ENCODE measurements at regions not wholly inside any gene's neighbourhood (a gene's known extent, or its start where the extent isn't known, plus 50 kb on each side); places are given as distances from the start of the nearest gene placed in this dataset.
"Not testable (repeated sequence)": the region's sequence is repeated elsewhere in the genome, so short reads cannot be mapped to it uniquely, and the experiment has no call there.

- not testable (repeated sequence) for H3K4me3 ChIP-seq (ENCODE audit: low read depth, low read length); H3K27ac ChIP-seq (ENCODE audit: insufficient read depth, low read length, poor library complexity, severe bottlenecking); H3K27me3 ChIP-seq (ENCODE audit: control insufficient read depth, insufficient read depth, low read length); ATAC-seq (ENCODE audit: low read depth in 2 of 2); H3K27me3 Mint-ChIP-seq; H3K36me3 Mint-ChIP-seq; H3K4me3 Mint-ChIP-seq; H3K4me1 ChIP-seq (ENCODE audit: control insufficient read depth, insufficient read depth, low read length, poor library complexity, severe bottlenecking); H3K4me1 Mint-ChIP-seq; H3K36me3 ChIP-seq (ENCODE audit: control insufficient read depth, insufficient read depth, low read length); DNase-seq; H3K27ac Mint-ChIP-seq
- peaks cover 8 to 13% of the 10 kb centered on the region in 2 experiments for H3K9me3 ChIP-seq (ENCODE audit: control insufficient read depth in 2 of 2, low read length in 2 of 2)
- peaks cover 3 to 26% (median 10%) of the 10 kb centered on the region in 7 donors for H3K9me3 Mint-ChIP-seq
These were observed 263.2 kb upstream of the SEMA3C start for GRCh38 chr7:81182056-81182455.

GRCh38 chr7:81181066-81181465 is 262.2 kb upstream of the SEMA3C start:
- DNase-seq (no peak), ATAC-seq (ENCODE audit: low read depth in 2 of 2) (no peak)
- Histone ChIP-seq H3K36me3 (ENCODE audit: control insufficient read depth, insufficient read depth, low read length) (no peaks in the 10 kb centered on the region), H3K27me3 (ENCODE audit: control insufficient read depth, insufficient read depth, low read length) (no peaks in the 10 kb centered on the region), H3K9me3 (ENCODE audit: control insufficient read depth in 2 of 2, low read length in 2 of 2) (peaks cover 8 to 13% of the 10 kb centered on the region in 2 experiments), H3K4me3 (ENCODE audit: low read depth, low read length) (no peak overlapping the region), H3K27ac (ENCODE audit: insufficient read depth, low read length, poor library complexity, severe bottlenecking) (no peak overlapping the region), H3K4me1 (ENCODE audit: control insufficient read depth, insufficient read depth, low read length, poor library complexity, severe bottlenecking) (no peaks in the 10 kb centered on the region)
- Mint-ChIP-seq H3K27me3 (no peaks in the 10 kb centered on the region), H3K4me1 (no peaks in the 10 kb centered on the region), H3K36me3 (no peaks in the 10 kb centered on the region), H3K27ac (no peak overlapping the region), H3K4me3 (no peak overlapping the region), H3K9me3 (peaks cover 3 to 26% (median 10%) of the 10 kb centered on the region in 7 donors)

GRCh38 chr7:81180573-81180972 is 261.7 kb upstream of the SEMA3C start:
- Histone ChIP-seq H3K36me3 (ENCODE audit: control insufficient read depth, insufficient read depth, low read length) (no peaks in the 10 kb centered on the region), H3K27ac (ENCODE audit: insufficient read depth, low read length, poor library complexity, severe bottlenecking) (no peak overlapping the region), H3K4me1 (ENCODE audit: control insufficient read depth, insufficient read depth, low read length, poor library complexity, severe bottlenecking) (no peaks in the 10 kb centered on the region), H3K27me3 (ENCODE audit: control insufficient read depth, insufficient read depth, low read length) (no peaks in the 10 kb centered on the region), H3K4me3 (ENCODE audit: low read depth, low read length) (no peak overlapping the region), H3K9me3 (ENCODE audit: control insufficient read depth in 2 of 2, low read length in 2 of 2) (peaks cover 8 to 13% of the 10 kb centered on the region in 2 experiments)
- Mint-ChIP-seq H3K27me3 (no peaks in the 10 kb centered on the region), H3K36me3 (no peaks in the 10 kb centered on the region), H3K9me3 (peaks cover 3 to 26% (median 8%) of the 10 kb centered on the region in 7 donors), H3K4me1 (no peaks in the 10 kb centered on the region), H3K4me3 (no peak overlapping the region), H3K27ac (no peak overlapping the region)
- ATAC-seq (ENCODE audit: low read depth in 2 of 2) (no peak), DNase-seq (no peak)

- Mint-ChIP-seq H3K4me1 (no peaks in the 10 kb centered on the region), H3K36me3 (no peaks in the 10 kb centered on the region), H3K4me3 (no peak overlapping the region), H3K27ac (no peak overlapping the region), H3K9me3 (peaks cover 3 to 26% (median 5%) of the 10 kb centered on the region in 7 donors), H3K27me3 (no peaks in the 10 kb centered on the region)
- no peak for ATAC-seq (ENCODE audit: low read depth in 2 of 2)
- H3K4me1 ChIP-seq (ENCODE audit: control insufficient read depth, insufficient read depth, low read length, poor library complexity, severe bottlenecking), result no peaks in the 10 kb centered on the region
- no peak overlapping the region for H3K27ac ChIP-seq (ENCODE audit: insufficient read depth, low read length, poor library complexity, severe bottlenecking)
- peaks cover 7 to 11% of the 10 kb centered on the region in 2 experiments for H3K9me3 ChIP-seq (ENCODE audit: control insufficient read depth in 2 of 2, low read length in 2 of 2)
- no peaks in the 10 kb centered on the region for H3K36me3 ChIP-seq (ENCODE audit: control insufficient read depth, insufficient read depth, low read length)
- H3K4me3 ChIP-seq (ENCODE audit: low read depth, low read length), result no peak overlapping the region
- DNase-seq, result no peak
- H3K27me3 ChIP-seq (ENCODE audit: control insufficient read depth, insufficient read depth, low read length), result no peaks in the 10 kb centered on the region
These were observed 256.6 kb upstream of the SEMA3C start for GRCh38 chr7:81175275-81175940.

- H3K4me1 ChIP-seq (ENCODE audit: control insufficient read depth, insufficient read depth, low read length, poor library complexity, severe bottlenecking), result no peaks in the 10 kb centered on the region
- Mint-ChIP-seq H3K9me3 (peaks cover 0 to 19% (median 6%) of the 10 kb centered on the region in 7 donors), H3K27ac (no peak overlapping the region), H3K27me3 (no peaks in the 10 kb centered on the region), H3K36me3 (no peaks in the 10 kb centered on the region), H3K4me3 (no peak overlapping the region), H3K4me1 (no peaks in the 10 kb centered on the region)
- DNase-seq (no peak), ATAC-seq (ENCODE audit: low read depth in 2 of 2) (no peak)
- no peaks in the 10 kb centered on the region for H3K27me3 ChIP-seq (ENCODE audit: control insufficient read depth, insufficient read depth, low read length)
- no peak overlapping the region for H3K4me3 ChIP-seq (ENCODE audit: low read depth, low read length)
- H3K27ac ChIP-seq (ENCODE audit: insufficient read depth, low read length, poor library complexity, severe bottlenecking), result no peak overlapping the region
- peaks cover 3 to 4% of the 10 kb centered on the region in 2 experiments for H3K9me3 ChIP-seq (ENCODE audit: control insufficient read depth in 2 of 2, low read length in 2 of 2)
- no peaks in the 10 kb centered on the region for H3K36me3 ChIP-seq (ENCODE audit: control insufficient read depth, insufficient read depth, low read length)
These were observed 255.0 kb upstream of the SEMA3C start for GRCh38 chr7:81173766-81174281.

GRCh38 chr7:81170291-81170690 is 251.4 kb upstream of the SEMA3C start:
- no peaks in the 10 kb centered on the region for H3K4me1 Mint-ChIP-seq
- DNase-seq, result no peak
- H3K27me3 Mint-ChIP-seq, result no peaks in the 10 kb centered on the region
- Histone ChIP-seq H3K36me3 (ENCODE audit: control insufficient read depth, insufficient read depth, low read length) (no peaks in the 10 kb centered on the region), H3K4me1 (ENCODE audit: control insufficient read depth, insufficient read depth, low read length, poor library complexity, severe bottlenecking) (no peaks in the 10 kb centered on the region), H3K4me3 (ENCODE audit: low read depth, low read length) (no peak overlapping the region), H3K27ac (ENCODE audit: insufficient read depth, low read length, poor library complexity, severe bottlenecking) (no peak overlapping the region), H3K9me3 (ENCODE audit: control insufficient read depth in 2 of 2, low read length in 2 of 2) (peaks cover 3 to 4% of the 10 kb centered on the region in 2 experiments), H3K27me3 (ENCODE audit: control insufficient read depth, insufficient read depth, low read length) (no peaks in the 10 kb centered on the region)
- no peak for ATAC-seq (ENCODE audit: low read depth in 2 of 2)
- no peaks in the 10 kb centered on the region for H3K36me3 Mint-ChIP-seq
- H3K4me3 Mint-ChIP-seq, result no peak overlapping the region
- no peak overlapping the region for H3K27ac Mint-ChIP-seq
- H3K9me3 Mint-ChIP-seq, result peaks cover 0 to 7% (median 3%) of the 10 kb centered on the region in 7 donors

GRCh38 chr7:81167934-81168333 is 249.1 kb upstream of the SEMA3C start:
- Mint-ChIP-seq H3K9me3 (peaks cover 0 to 4% (median 3%) of the 10 kb centered on the region in 7 donors), H3K4me1 (no peaks in the 10 kb centered on the region), H3K36me3 (no peaks in the 10 kb centered on the region), H3K27ac (no peak overlapping the region), H3K4me3 (no peak overlapping the region), H3K27me3 (no peaks in the 10 kb centered on the region)
- Histone ChIP-seq H3K4me3 (ENCODE audit: low read depth, low read length) (no peak overlapping the region), H3K27me3 (ENCODE audit: control insufficient read depth, insufficient read depth, low read length) (no peaks in the 10 kb centered on the region), H3K27ac (ENCODE audit: insufficient read depth, low read length, poor library complexity, severe bottlenecking) (no peak overlapping the region), H3K4me1 (ENCODE audit: control insufficient read depth, insufficient read depth, low read length, poor library complexity, severe bottlenecking) (no peaks in the 10 kb centered on the region), H3K9me3 (ENCODE audit: control insufficient read depth in 2 of 2, low read length in 2 of 2) (peaks cover 0 to 3% of the 10 kb centered on the region in 2 experiments), H3K36me3 (ENCODE audit: control insufficient read depth, insufficient read depth, low read length) (no peaks in the 10 kb centered on the region)
- DNase-seq, result no peak
- no peak for ATAC-seq (ENCODE audit: low read depth in 2 of 2)

- no peak for DNase-seq
- no peaks in the 10 kb centered on the region for H3K36me3 Mint-ChIP-seq
- no peak overlapping the region for H3K4me3 ChIP-seq (ENCODE audit: low read depth, low read length)
- no peaks in the 10 kb centered on the region for H3K4me1 Mint-ChIP-seq
- H3K27ac ChIP-seq (ENCODE audit: insufficient read depth, low read length, poor library complexity, severe bottlenecking), result no peak overlapping the region
- no peak overlapping the region for H3K4me3 Mint-ChIP-seq
- ATAC-seq (ENCODE audit: low read depth in 2 of 2), result no peak
- H3K4me1 ChIP-seq (ENCODE audit: control insufficient read depth, insufficient read depth, low read length, poor library complexity, severe bottlenecking), result no peaks in the 10 kb centered on the region
- H3K9me3 ChIP-seq (ENCODE audit: control insufficient read depth in 2 of 2, low read length in 2 of 2), result peaks cover 0 to 4% of the 10 kb centered on the region in 2 experiments
- no peak overlapping the region for H3K27ac Mint-ChIP-seq
- H3K9me3 Mint-ChIP-seq, result peaks cover 2 to 7% (median 4%) of the 10 kb centered on the region in 7 donors
- H3K27me3 Mint-ChIP-seq, result no peaks in the 10 kb centered on the region
- H3K27me3 ChIP-seq (ENCODE audit: control insufficient read depth, insufficient read depth, low read length), result no peaks in the 10 kb centered on the region
- H3K36me3 ChIP-seq (ENCODE audit: control insufficient read depth, insufficient read depth, low read length), result no peaks in the 10 kb centered on the region
These were observed 246.2 kb upstream of the SEMA3C start for GRCh38 chr7:81165070-81165469.

Data from CD4-positive, CD25-positive, alpha-beta regulatory T cell (primary cell).